ENCODE measurements at regions not wholly inside any gene's neighbourhood (a gene's known extent, or its start where the extent isn't known, plus 50 kb on each side); places are given as distances from the start of the nearest gene placed in this dataset.

- Histone ChIP-seq H3K36me3 (ENCODE audit: control insufficient read depth, insufficient read depth, low read length) (no peaks in the 10 kb centered on the region), H3K27me3 (replicated peaks; ENCODE audit: control insufficient read depth, insufficient read depth, low read length) (no peaks in the 10 kb centered on the region), H3K9me3 (no peaks in the 10 kb centered on the region), H3K4me1 (no peaks in the 10 kb centered on the region), H3K4me3 (ENCODE audit: low read depth, low read length) (no peak overlapping the region)
- no peak overlapping the region for H3K27ac Mint-ChIP-seq (ENCODE audit: unreplicated experiment)
- H3K4me3 Mint-ChIP-seq (ENCODE audit: unreplicated experiment): no peak overlapping the region
- BruUV-seq (replicated peaks): no TSS peak
- no peaks in the 10 kb centered on the region for H3K27me3 Mint-ChIP-seq (ENCODE audit: insufficient read depth, unreplicated experiment)
- CTCF ChIA-PET: no interaction called here
- H3K4me1 Mint-ChIP-seq (ENCODE audit: low read depth, unreplicated experiment): no peaks in the 10 kb centered on the region
- intact Hi-C loops (cut with micrococcal nuclease; ENCODE audit: unreplicated experiment): loop anchor here (10.0 kb wide), 1 partner anchor 1785 kb away; no protein-coding TSS in a partner anchor
- DNase-seq: no peak
- POLR2A ChIA-PET: no interaction called here
- H3K9me3 Mint-ChIP-seq (ENCODE audit: unreplicated experiment): no peaks in the 10 kb centered on the region
- TF ChIP-seq CTCF (IDR thresholded peaks at IDR 0.05; ENCODE audit: insufficient read depth in 1 of 2, low read depth in 1 of 2, low read length in 1 of 2, severe bottlenecking in 1 of 2, unreplicated experiment in 1 of 2): no peak
- H3K36me3 Mint-ChIP-seq (ENCODE audit: insufficient read depth, unreplicated experiment): no peaks in the 10 kb centered on the region
These were observed 231.1 kb upstream of the CA10 start for GRCh38 chr17:52389632-52390031.

- Histone ChIP-seq H3K27me3 (replicated peaks; ENCODE audit: control insufficient read depth, insufficient read depth, low read length) (no peaks in the 10 kb centered on the region), H3K9me3 (no peaks in the 10 kb centered on the region), H3K36me3 (ENCODE audit: control insufficient read depth, insufficient read depth, low read length) (no peaks in the 10 kb centered on the region), H3K4me1 (no peaks in the 10 kb centered on the region), H3K4me3 (ENCODE audit: low read depth, low read length) (no peak overlapping the region)
- intact Hi-C loops (cut with micrococcal nuclease; ENCODE audit: unreplicated experiment): loop anchor here (10.0 kb wide), 1 partner anchor 1786 kb away; no protein-coding TSS in a partner anchor
- no peaks in the 10 kb centered on the region for H3K27me3 Mint-ChIP-seq (ENCODE audit: insufficient read depth, unreplicated experiment)
- H3K4me3 Mint-ChIP-seq (ENCODE audit: unreplicated experiment): no peak overlapping the region
- no peak overlapping the region for H3K27ac Mint-ChIP-seq (ENCODE audit: unreplicated experiment)
- no peaks in the 10 kb centered on the region for H3K4me1 Mint-ChIP-seq (ENCODE audit: low read depth, unreplicated experiment)
- H3K36me3 Mint-ChIP-seq (ENCODE audit: insufficient read depth, unreplicated experiment): no peaks in the 10 kb centered on the region
- TF ChIP-seq CTCF (IDR thresholded peaks at IDR 0.05; ENCODE audit: insufficient read depth in 1 of 2, low read depth in 1 of 2, low read length in 1 of 2, severe bottlenecking in 1 of 2, unreplicated experiment in 1 of 2): no peak
- DNase-seq: no peak
- no TSS peak for BruUV-seq (replicated peaks)
- no peaks in the 10 kb centered on the region for H3K9me3 Mint-ChIP-seq (ENCODE audit: unreplicated experiment)
- POLR2A ChIA-PET: no interaction called here
- CTCF ChIA-PET: no interaction called here
These were observed 230.4 kb upstream of the CA10 start for GRCh38 chr17:52388941-52389340.

- Histone ChIP-seq H3K9me3 (no peaks in the 10 kb centered on the region), H3K36me3 (ENCODE audit: control insufficient read depth, insufficient read depth, low read length) (no peaks in the 10 kb centered on the region), H3K4me3 (ENCODE audit: low read depth, low read length) (no peak overlapping the region), H3K27me3 (replicated peaks; ENCODE audit: control insufficient read depth, insufficient read depth, low read length) (no peaks in the 10 kb centered on the region), H3K4me1 (no peaks in the 10 kb centered on the region)
- no peaks in the 10 kb centered on the region for H3K9me3 Mint-ChIP-seq (ENCODE audit: unreplicated experiment)
- ChIA-PET POLR2A (no interaction called here), CTCF (no interaction called here)
- no peak for TF ChIP-seq CTCF (IDR thresholded peaks at IDR 0.05; ENCODE audit: insufficient read depth in 1 of 2, low read depth in 1 of 2, low read length in 1 of 2, severe bottlenecking in 1 of 2, unreplicated experiment in 1 of 2)
- no peaks in the 10 kb centered on the region for H3K4me1 Mint-ChIP-seq (ENCODE audit: low read depth, unreplicated experiment)
- H3K27me3 Mint-ChIP-seq (ENCODE audit: insufficient read depth, unreplicated experiment): no peaks in the 10 kb centered on the region
- intact Hi-C loops (cut with micrococcal nuclease; ENCODE audit: unreplicated experiment): loop anchor here (10.0 kb wide), 1 partner anchor 1790 kb away; no protein-coding TSS in a partner anchor
- H3K4me3 Mint-ChIP-seq (ENCODE audit: unreplicated experiment): no peak overlapping the region
- no peak overlapping the region for H3K27ac Mint-ChIP-seq (ENCODE audit: unreplicated experiment)
- H3K36me3 Mint-ChIP-seq (ENCODE audit: insufficient read depth, unreplicated experiment): no peaks in the 10 kb centered on the region
- no TSS peak for BruUV-seq (replicated peaks)
- no peak for DNase-seq
These were observed 226.2 kb upstream of the CA10 start for GRCh38 chr17:52384695-52385094.

Data from Caco-2 (cell line).